Astrocyte (in vitro differentiated cells and primary cell): ENCODE measurements at regions not wholly inside any gene's neighbourhood (a gene's known extent, or its start where the extent isn't known, plus 50 kb on each side); places are given as distances from the start of the nearest gene placed in this dataset.

ENCODE experiments used
- DNase-seq: peaks from one replicate; pipeline ENCODE4 v3.0.0-alpha.2; 2010; ENCODE audit warnings: low read depth
- FAIRE-seq: peaks from 2 replicates; lab custom pipeline; 2011; peaks lifted over from hg19 to GRCh38; lab: Jason Lieb, UNC
- H2AFZ ChIP-seq: 2 replicates; pipeline ENCODE4 v1.6.0; 2012; ENCODE audit warnings: low read depth, low read length, inconsistent platforms
- H3K27ac ChIP-seq: 2 replicates; pipeline ENCODE4 v1.5.1; 2011; ENCODE audit warnings: low read depth, low read length, inconsistent platforms
- H3K27me3 ChIP-seq: 2 replicates; pipeline ENCODE4 v1.6.0; 2011; ENCODE audit warnings: low read length, inconsistent platforms; ENCODE audit not compliant: insufficient read depth
- H3K36me3 ChIP-seq: 2 replicates; pipeline ENCODE4 v1.5.1; 2011; ENCODE audit warnings: low read length, inconsistent platforms; ENCODE audit not compliant: insufficient read depth
- H3K4me1 ChIP-seq: 2 replicates; pipeline ENCODE4 v1.5.1; 2011; ENCODE audit warnings: low read length, inconsistent platforms; ENCODE audit not compliant: insufficient read depth
- H3K4me2 ChIP-seq: 2 replicates; pipeline ENCODE4 v1.6.0; 2012; ENCODE audit warnings: low read length, inconsistent platforms
- H3K4me3 ChIP-seq: 2 replicates; pipeline ENCODE4 v1.5.1; 2011; ENCODE audit warnings: low read depth, mild to moderate bottlenecking, low read length, inconsistent platforms; ENCODE audit not compliant: insufficient read depth
- H3K79me2 ChIP-seq: 2 replicates; pipeline ENCODE4 v1.6.0; 2012; ENCODE audit warnings: mild to moderate bottlenecking, low read length, inconsistent platforms; ENCODE audit not compliant: insufficient read depth
- H3K9ac ChIP-seq: 2 replicates; pipeline ENCODE4 v1.6.0; 2012; ENCODE audit warnings: mild to moderate bottlenecking, low read length, inconsistent platforms
- H3K9me3 ChIP-seq: 2 replicates; pipeline ENCODE4 v1.5.1; 2012; ENCODE audit warnings: low read depth, mild to moderate bottlenecking, low read length, inconsistent platforms; ENCODE audit not compliant: insufficient read depth
- H4K20me1 ChIP-seq: 2 replicates; pipeline ENCODE4 v1.6.0; 2012; ENCODE audit warnings: low read length, inconsistent platforms; ENCODE audit not compliant: insufficient read depth
- H3K27ac Mint-ChIP-seq: one replicate; pipeline ENCODE4 v1.8.0; 2021; ENCODE audit warnings: mild to moderate bottlenecking, mixed read lengths; ENCODE audit not compliant: unreplicated experiment
- H3K27me3 Mint-ChIP-seq: one replicate; pipeline ENCODE4 v1.8.0; 2021; ENCODE audit warnings: low read depth, mixed read lengths; ENCODE audit not compliant: unreplicated experiment
- H3K36me3 Mint-ChIP-seq: one replicate; pipeline ENCODE4 v1.8.0; 2021; ENCODE audit warnings: low read depth, mixed read lengths; ENCODE audit not compliant: unreplicated experiment
- H3K4me1 Mint-ChIP-seq: one replicate; pipeline ENCODE4 v1.8.0; 2021; ENCODE audit warnings: low read depth, mixed read lengths; ENCODE audit not compliant: unreplicated experiment
- H3K4me3 Mint-ChIP-seq: one replicate; pipeline ENCODE4 v1.8.0; 2021; ENCODE audit warnings: mild to moderate bottlenecking, moderate library complexity, mixed read lengths; ENCODE audit not compliant: unreplicated experiment
- H3K9me3 Mint-ChIP-seq: one replicate; pipeline ENCODE4 v1.8.0; 2021; ENCODE audit warnings: mild to moderate bottlenecking, mixed read lengths; ENCODE audit not compliant: unreplicated experiment
- CTCF ChIP-seq: IDR thresholded peaks from 2 replicates; pipeline ENCODE4 v1.5.1; 2011; ENCODE audit warnings: low read depth, mild to moderate bottlenecking, inconsistent platforms, low read length, moderate library complexity; ENCODE audit not compliant: insufficient read depth
- EZH2 ChIP-seq: IDR thresholded peaks from 2 replicates; pipeline ENCODE4 v1.6.1; 2012; ENCODE audit warnings: mild to moderate bottlenecking, low read length, inconsistent platforms; ENCODE audit not compliant: insufficient read depth

GRCh38 chr5:135741040-135741439, 93.4 kb upstream of the SLC25A48 start:
- Histone ChIP-seq H3K9me3 (peaks cover 3% of the 10 kb centered on the region), H3K9ac (no peak overlapping the region), H3K79me2 (no peaks in the 10 kb centered on the region), H3K4me3 (no peak overlapping the region), H3K27me3 (no peaks in the 10 kb centered on the region), H3K27ac (no peak overlapping the region), H3K36me3 (no peaks in the 10 kb centered on the region), H4K20me1 (no peaks in the 10 kb centered on the region), H3K4me1 (peaks cover 4% of the 10 kb centered on the region), H2AFZ (no peak overlapping the region), H3K4me2 (no peak overlapping the region)
- DNase-seq (no peak), FAIRE-seq (no peak)
- TF ChIP-seq CTCF, result no peak
- TF ChIP-seq EZH2, result no peak
- peaks cover 15% of the 10 kb centered on the region for H3K27me3 Mint-ChIP-seq
- peaks cover 8% of the 10 kb centered on the region for H3K4me1 Mint-ChIP-seq
- peaks cover 17% of the 10 kb centered on the region for H3K9me3 Mint-ChIP-seq
- no peak overlapping the region for H3K4me3 Mint-ChIP-seq
- H3K27ac Mint-ChIP-seq, result no peak overlapping the region
- peaks cover 2% of the 10 kb centered on the region for H3K36me3 Mint-ChIP-seq

- TF ChIP-seq CTCF (no peak), EZH2 (no peak)
- Histone ChIP-seq H3K27ac (no peak overlapping the region), H3K9me3 (peaks cover 3% of the 10 kb centered on the region), H3K36me3 (no peaks in the 10 kb centered on the region), H3K4me2 (no peak overlapping the region), H3K27me3 (no peaks in the 10 kb centered on the region), H2AFZ (no peak overlapping the region), H3K4me3 (no peak overlapping the region), H3K9ac (no peak overlapping the region), H4K20me1 (no peaks in the 10 kb centered on the region), H3K79me2 (no peaks in the 10 kb centered on the region), H3K4me1 (peaks cover 4% of the 10 kb centered on the region)
- H3K4me3 Mint-ChIP-seq, result no peak overlapping the region
- DNase-seq (no peak), FAIRE-seq (no peak)
- peaks cover 21% of the 10 kb centered on the region for H3K27me3 Mint-ChIP-seq
- H3K27ac Mint-ChIP-seq, result no peak overlapping the region
- peaks cover 2% of the 10 kb centered on the region for H3K36me3 Mint-ChIP-seq
- peaks cover 8% of the 10 kb centered on the region for H3K4me1 Mint-ChIP-seq
- H3K9me3 Mint-ChIP-seq, result peaks cover 14% of the 10 kb centered on the region
Measured at GRCh38 chr5:135740475-135740874, 94.0 kb upstream of the SLC25A48 start.

GRCh38 chr5:135739383-135739981, 95.0 kb upstream of the SLC25A48 start:
- Histone ChIP-seq H3K27me3 (no peaks in the 10 kb centered on the region), H3K4me3 (no peak overlapping the region), H3K9ac (no peak overlapping the region), H3K9me3 (no peaks in the 10 kb centered on the region), H3K79me2 (no peaks in the 10 kb centered on the region), H3K4me2 (no peak overlapping the region), H3K4me1 (peaks cover 4% of the 10 kb centered on the region), H3K27ac (no peak overlapping the region), H3K36me3 (no peaks in the 10 kb centered on the region), H2AFZ (no peak overlapping the region), H4K20me1 (no peaks in the 10 kb centered on the region)
- FAIRE-seq (no peak), DNase-seq (peak; percentile 12)
- Mint-ChIP-seq H3K9me3 (peaks cover 12% of the 10 kb centered on the region), H3K36me3 (peaks cover 2% of the 10 kb centered on the region), H3K27ac (peak overlapping the region; percentile 94), H3K27me3 (peaks cover 30% of the 10 kb centered on the region), H3K4me1 (peaks cover 8% of the 10 kb centered on the region), H3K4me3 (no peak overlapping the region)
- no peak for TF ChIP-seq CTCF
